Medulla oblongata (tissue), 1 donor: ENCODE measurements at regions not wholly inside any gene's neighbourhood (a gene's known extent, or its start where the extent isn't known, plus 50 kb on each side); places are given as distances from the start of the nearest gene placed in this dataset.

ENCODE experiments used
- DNase-seq: peaks from one replicate; pipeline ENCODE4 v3.0.0-alpha.2; 2015; ENCODE audit errors: extremely low spot score

DNA sequence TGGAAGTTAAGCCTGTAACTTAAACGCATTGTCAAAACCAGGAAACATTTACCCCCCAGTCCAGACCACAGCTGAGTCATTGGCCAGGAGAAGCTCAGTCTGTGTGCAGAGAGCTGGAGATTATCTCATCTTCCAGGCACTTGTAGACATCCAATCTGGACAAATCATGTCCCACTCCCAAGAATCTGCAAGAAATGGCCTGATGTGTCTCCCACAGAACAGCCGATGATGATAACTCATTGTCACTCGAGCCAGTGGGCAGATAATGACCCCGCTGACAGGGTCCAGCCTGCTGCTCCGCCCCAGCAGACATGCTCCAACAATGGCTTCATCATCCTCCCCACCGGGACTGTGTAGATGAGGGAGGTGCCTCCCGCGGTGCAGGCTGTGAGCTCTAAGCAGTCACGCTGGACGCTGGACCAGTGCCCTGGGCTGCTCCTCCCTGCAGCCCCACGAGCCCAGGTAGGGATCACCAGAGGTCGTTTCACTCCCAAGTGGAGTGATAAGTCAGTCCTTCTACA is 322.5 kb downstream of the C16orf95 start:
- no peak for DNase-seq

DNA sequence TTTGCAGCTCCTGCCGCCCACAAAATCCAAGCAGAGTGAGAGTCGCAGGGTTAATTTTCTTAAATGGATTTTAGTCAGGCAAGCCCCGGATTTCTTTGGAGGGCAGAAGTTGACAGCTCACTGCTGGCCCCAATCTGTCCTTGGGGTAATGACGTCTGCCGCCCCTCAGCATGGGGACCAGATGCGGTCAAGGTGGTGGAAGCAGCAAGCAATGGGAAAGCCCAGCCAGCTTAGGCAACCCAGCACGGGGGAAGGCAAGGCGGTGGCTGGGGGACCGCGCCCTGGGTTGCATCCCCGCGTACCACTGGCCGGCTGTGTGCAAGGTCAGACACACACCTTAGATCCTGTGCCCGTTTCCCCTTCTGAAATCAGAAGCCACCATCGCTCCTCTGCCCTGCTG is 321.7 kb downstream of the C16orf95 start:
- DNase-seq, result no peak

DNA sequence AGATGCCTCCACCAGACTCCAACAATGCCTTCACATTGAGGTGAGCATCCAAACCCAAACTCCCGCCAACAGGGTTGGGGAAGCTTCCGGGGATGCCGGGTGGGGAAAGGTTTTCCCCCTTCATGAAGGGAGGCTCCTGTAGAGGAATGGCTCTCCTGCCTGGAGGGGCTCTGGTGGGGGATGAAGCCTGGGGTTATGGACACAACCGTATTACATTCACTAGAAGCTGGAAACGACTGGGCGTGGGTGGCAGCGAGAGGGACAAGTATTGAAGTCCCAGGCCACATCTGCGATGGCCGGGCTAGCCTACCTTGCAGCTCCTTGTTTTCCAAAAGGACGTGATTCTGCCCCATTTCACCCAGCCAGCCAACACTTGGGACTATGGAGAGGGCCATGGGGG is 321.1 kb downstream of the C16orf95 start:
- no peak for DNase-seq

DNA sequence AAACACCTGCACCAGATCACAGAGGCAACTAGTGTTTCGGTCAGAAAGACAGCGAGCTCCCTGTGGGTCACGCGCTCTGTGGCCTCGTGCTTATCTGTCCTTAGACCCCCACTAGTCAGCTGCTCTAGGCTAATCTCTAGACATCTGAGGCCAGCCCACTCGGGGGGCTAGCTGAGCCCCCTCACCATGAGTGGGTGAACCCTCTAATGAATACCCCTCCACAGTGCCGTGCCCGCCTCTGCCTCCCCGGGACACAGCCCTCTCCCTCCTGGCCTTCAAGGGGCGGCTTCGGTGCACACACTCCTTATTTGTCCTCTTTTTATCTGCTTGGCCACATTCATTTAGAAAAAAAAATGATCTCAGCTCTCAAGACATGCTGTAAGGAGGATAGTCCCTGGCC is 320.1 kb downstream of the C16orf95 start:
- DNase-seq, result no peak

DNA sequence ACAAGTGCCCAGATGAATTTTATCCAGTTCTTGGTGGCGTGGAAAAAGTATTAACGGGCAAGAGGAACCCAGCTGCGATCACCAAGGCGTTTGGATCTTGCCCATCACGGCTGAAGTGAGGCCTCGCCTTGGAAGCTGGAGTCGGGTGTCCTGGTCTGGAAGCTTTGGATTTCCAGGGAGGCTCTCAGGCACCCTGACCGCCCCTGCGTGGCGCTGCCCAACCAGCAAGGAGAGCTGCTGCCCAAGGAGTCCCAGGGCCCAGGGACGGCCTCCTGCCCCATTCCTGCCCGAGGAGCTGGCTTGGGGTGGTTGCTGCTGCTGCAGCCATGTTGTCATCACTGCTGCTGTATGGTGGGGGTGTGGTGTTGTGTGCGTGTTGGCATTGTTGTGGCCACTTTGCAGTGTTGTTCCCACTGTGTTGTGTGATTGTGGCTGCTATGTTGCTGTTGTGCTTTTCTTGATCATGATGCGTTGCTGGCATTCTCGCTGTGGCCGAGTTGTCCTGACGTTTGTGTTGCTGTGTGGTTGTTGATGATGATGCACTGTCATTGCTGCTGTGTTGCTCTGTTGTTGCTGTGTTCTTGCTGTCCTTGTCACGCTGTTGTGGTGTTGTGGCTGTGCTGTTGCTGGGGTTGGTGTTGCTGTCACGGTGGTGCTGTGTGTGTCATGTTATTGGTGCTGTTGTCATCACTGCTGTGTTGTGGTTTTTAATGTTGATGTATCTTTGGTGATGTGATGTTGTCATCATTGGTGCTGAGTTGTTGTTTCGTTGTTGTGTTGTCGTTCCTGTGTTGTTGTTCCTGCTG is 318.8 kb downstream of the C16orf95 start:
- DNase-seq, result no peak

DNA sequence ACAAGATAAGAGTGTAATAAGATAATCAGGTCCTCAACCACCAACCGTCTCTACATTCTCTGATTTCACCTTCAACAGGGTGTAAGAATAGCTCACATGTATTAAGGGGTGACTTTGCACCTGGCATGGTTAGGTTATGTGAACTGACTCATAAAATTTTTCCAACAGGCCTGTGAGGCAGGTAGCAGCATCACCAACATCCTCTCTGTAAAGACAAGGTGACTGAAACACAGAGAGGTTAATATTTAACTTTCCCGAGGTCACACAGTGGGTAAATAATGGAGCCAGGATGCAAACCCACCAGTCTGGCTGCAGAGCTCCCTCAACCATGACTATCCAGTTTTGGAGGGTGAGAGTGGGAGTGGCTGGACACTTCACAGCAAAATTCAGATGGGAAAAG is 317.2 kb downstream of the C16orf95 start:
- no peak for DNase-seq

DNA sequence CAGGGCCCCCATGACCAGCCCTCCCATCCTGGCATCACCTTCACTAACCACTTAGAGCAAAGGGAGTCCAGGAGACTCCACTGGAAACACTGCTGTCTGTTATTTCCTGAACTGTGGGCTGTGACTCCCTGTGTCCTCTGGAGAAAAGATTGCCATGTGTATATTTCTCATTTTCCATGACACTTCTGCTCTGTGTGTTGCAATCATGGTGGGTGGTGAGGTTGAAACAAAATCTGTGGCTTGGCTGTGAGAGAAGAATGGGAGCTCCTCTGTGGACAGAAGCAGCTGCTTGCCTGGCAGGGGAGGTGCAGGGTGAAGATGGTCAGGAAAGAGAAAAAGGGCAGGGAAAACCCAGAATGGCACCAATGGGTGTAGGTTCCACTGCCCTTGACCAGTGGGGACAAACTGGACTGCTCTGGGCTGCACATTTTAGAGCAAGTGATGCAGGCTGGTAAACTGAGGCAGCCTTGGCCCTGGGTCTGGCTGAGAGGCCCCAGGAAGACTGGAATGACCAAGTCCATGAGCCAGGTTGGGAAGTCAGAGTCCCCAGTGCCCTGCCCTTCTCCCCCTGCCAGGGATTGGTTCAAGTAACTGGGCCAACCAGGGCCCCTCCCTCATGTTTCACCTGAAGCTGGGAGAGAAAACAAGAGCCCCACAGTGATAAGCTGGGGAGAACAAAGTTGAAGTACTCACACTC is 314.3 kb downstream of the C16orf95 start:
- DNase-seq, result no peak

DNA sequence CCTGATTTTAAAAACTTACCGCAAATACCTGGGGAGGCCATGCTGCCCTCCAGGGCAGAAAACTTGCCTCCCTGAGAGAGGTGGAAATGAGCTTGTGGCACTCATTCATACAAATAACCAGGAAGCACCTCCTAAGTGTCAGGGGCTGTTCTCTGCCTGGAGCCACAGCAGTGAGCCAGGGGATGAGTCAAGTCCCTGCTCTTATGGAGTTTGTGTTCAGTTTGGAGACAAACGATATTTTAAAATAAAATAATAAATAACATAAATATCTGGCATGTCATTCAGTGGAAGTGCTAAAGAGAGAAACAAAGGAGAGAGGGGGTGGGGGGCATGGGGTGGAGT is 313.8 kb downstream of the C16orf95 start:
- DNase-seq, result no peak

DNA sequence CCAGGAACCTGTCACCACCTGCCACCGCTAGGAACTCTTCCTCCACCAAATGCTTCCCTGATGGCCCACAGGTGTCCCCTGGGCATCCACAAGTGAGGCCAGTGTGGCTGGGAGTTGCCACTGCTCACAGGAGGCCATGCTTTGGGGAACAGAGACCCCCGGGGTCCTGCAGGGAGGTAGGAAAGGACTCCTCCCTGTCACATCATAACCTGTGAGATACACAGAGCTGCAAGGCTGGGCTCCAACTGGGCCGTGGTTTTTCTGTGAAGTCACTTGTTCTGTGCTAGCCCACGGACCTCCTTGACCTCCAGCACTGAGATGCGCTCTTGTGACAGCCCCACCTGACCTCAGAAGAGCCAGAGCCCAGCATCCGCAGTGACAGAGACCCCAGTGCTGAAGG is 311.2 kb downstream of the C16orf95 start:
- no peak for DNase-seq

DNA sequence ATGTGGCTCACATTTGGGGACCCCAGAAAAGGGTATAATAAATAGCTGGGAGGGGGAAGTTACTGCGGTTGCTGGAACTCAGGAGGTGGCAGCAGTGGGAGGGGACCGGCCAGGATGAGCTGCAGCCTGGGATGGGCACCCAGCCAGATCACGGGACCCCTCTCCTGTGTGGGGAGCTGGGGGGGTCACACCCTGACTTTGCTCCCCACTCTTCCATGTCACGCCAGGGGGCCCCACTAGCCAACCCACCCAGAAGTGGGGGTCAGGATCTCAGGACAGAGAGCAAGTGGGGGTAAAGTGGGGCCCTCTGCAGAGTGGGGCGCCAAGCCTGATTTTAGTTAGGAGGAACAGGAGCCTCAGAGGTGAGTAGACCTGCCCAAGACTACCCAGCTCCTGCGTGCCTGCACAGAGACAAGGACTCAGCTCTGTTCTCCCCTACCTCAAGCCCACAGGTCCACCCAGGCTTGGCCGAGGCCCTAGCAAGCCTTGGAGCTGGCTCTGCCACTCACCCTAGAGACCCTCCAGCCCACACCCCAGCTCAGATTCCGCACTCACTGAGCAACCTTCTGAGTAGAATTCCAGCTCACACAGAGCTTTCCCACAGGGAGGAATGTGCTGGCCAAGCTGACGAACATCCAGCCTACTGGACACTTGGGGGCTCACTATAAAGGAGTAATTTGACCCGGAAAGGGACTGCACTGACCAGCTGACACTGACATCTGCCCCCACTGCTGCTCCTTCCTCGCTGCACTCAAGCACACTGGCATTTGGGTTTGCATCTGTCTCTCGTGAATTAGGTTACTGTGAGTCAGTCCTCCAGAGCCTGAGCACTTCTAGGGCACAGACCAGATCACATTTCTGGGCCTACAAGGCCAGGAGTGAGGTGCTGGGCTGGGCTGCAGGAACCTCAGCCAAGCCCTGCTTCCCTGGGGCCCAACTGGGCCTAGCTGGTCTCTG is 310.1 kb downstream of the C16orf95 start:
- no peak for DNase-seq

DNA sequence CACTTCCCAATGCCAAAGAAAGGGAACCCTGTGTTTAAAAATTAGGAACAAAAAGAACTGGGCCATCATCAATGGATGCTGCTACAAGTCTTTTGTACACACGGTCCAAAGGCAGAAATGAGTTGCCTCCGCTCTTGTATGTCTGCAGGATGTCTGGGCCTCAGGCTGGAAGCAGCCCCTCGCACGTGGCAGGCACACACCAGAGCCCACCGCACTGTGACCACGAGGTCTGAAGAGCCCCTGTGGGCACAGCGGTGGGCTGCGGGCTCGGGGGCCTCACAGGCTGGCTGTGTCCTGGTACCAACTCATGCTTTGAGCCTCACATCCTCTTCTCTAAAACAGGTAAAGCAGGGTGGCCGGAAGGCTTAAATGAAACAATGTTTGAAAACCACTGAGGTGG is 309.3 kb downstream of the C16orf95 start:
- no peak for DNase-seq

DNA sequence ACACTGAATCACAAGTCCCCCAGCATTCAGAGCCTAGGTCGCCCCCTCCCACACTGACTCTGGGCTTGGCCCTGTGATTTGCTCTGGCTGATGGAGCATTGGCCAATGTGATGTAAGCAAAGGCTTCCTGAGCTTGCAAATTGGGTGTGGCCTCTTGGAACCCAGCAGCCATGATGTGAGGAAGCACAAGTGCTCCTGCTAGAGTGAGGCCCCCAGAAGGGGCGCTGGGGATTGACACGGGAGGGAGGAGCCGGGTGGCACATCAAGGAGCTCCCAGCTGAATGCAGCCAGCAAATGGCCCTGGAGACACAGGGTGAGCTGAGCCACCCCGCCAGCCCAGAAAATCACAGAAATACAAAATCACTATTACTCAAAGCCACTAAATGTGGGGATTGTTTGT is 308.5 kb downstream of the C16orf95 start:
- DNase-seq, result no peak

DNA sequence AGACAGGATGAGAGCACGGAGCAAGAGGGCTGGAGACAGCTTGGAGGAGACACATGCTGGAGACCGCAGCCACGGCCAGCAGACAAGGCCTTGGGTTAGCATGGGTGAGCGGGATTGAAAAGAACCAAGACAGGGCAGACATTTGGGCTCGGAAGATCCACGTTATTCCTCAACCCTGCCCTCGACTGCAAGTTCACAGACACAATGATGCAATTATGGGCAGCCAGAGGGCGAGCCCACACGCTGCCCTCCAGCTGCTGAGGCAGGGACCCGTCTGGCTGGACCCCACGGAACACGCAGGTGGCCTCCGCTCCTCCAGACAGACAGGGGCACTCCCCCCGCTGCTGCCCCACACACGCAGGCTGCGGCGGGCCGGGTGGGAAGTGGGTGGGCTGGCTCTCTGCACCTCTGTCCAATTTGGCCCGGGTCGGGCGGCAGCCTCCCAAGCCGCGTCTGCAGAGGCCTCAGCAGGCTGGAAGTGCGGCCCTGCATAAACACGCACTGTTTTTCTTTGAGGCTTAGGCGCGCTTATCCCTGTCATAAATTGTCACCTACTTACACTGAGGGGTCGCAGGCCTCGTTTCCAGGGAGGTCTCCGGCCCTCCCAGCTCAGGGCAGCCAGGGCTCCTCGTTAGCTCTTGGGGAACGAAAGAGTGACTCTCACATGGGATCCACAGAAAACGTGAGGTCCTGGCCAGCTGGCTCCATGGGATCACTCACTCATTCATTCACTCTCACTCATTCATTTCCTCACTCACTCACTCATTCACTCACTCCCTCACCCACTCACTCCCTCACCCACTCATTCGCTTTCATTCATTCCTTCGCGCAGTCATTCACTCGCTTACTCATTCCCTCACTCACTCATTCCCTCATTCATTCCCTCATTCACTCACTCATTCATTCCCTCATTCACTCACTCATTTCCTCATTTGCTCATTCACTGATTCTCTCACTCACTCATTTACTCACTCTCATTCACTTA is 303.9 kb downstream of the C16orf95 start:
- DNase-seq, result no peak

DNA sequence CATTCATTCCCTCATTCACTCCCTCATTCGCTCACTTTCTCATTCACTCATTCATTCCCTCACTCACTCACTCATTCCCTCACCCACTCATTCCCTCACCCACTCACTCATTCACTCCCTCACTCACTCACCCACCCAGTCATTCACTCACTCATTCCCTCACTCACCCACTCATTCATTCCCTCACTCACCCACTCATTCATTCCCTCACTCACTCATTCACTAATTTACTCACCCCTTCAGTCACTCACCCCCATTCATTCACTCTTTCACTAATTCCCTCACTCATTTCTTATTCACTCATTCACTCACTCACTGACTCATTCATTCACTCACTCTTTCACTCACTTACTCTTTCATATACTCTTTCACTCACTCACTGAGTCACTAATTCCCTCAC is 303.1 kb downstream of the C16orf95 start:
- DNase-seq, result no peak

DNA sequence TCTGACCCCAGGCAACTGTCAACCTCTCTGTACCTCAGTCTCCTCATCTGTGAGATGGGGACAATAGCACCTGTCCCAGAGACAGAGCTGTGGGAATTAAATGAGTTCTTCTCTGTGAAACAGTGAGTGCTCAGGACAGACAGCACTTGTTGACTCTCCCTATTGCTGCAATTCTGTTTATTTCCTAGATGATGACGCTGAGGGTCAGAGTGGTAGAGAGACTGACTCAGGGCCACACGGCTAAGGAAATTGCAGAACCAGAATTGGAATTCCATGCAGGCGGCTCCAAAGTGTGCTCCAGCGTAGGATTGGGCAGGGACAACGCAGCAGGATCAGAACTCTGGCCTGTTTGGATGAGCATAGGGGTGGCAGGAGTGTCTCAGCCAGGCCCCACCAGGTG is 302.2 kb downstream of the C16orf95 start:
- DNase-seq, result no peak

DNA sequence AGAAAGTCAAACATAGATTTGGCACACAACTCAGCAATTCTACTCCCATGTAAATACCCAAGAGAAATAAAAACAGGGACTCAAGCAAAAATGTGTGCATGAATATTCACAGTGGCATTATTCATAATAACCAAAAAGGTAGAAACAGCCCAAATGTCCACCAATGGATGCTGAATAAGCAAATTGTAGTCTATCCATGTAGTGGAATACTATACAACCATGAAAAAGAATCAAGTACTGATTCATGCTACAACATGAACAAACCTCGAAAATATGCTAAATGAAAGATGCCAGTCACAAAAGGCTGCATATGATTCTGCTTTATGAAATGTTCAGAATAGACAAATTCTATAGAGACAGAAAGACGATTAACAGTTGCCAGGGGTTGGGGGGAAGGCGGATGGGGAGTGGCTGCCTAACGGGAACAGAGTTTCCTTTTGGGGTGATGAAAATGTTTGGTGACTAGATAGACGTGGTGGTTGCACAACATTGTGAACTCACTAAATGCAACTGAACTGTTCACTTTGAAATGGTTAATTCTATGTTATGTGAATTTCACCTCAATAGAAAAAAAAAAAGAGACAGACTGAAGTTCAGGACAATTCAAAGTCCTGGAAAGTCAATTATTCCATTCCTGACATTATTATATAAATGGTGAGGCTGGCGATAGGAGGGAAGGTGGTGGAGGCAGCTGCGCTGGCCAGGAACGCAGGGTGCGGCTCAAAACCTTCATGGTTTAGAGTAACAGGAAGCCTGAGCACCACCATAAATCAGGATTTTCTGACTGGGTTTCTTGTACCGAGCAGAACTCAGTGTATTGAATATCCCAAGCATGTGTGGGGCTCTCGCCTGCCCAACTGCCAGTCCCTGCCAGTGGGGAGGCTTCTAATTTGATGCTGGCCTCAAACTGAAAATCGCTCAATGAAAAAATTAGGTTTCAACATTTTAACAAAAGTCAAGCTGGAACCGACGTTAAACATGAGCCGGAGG is 300.9 kb downstream of the C16orf95 start:
- no peak for DNase-seq

DNA sequence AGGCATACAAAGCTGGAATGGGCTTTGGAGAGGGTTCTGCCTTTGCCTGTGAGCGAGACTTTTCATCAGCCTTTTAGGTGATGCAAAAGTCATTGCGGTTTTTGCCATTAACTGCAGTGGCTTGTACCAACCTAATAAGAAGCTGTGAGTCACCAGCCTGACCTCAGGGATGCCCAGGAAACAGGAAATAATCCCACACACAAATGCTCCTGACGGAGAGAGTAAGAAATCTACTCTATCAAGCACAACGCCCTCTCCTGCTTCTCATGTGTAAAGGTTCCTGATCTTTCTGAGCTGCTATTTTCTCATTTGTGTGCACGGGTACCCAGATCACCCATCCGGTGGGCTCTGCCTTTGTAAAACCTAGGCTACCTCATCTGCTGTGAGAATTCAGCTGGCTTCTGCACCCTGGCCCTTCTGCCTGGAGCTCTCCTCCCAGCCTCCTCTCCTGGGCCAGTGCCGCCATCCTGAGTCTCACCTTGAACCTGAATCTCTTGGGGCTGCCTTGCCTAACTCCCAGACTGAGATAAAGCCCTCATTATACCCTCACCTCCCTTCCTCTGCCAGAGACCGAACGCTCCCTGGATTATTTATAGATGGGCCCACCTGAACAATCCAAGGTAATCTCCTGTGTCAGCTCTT is 299.7 kb downstream of the C16orf95 start:
- no peak for DNase-seq

DNA sequence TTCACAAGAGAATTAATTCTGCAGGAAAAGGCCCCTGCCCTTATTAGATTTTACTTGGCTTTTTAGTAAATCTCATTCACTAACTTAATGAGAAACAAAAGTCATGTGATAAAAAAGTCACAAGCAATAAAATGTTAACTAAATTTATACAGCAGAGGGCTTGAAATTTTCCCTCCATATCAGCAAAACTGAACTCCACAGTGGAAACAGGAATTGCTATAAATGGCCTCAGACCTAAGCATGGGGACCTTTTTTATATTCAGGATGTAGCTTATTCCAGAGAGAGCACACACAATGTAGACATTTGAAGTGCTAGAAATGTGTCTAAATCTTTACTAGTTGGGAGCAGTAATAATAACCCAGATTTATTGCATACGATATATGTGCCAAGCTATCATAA is 291.5 kb downstream of the C16orf95 start:
- no peak for DNase-seq

DNA sequence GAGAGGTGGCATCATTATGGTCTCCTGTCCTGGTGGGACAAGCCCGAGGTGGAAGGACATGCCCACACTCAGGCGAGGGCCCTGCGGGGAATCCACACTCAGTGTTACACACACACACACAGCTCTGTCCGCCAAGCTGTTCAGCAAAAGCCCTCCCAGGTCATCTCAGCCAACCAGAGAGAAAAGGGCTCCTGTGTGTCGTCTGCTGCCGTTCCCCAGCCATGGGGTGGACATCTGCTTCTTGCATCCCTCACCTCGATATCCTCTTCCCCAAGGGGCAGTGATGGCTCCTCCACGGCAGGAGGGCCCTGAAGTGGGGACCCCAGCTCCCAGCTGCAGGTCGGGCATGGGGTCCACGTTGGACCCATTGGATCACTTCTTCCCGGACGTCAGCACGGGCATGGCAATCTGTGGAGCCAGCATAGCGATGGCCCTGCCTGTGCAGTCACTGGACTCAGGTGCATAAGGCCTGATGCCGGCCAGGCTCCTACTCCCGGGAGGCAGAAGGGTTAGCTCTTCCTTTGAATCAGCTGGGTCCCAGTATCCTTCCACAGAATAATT is 290.1 kb downstream of the C16orf95 start:
- no peak for DNase-seq
